Fibroblast of pulmonary artery (primary cell): ENCODE measurements at regions not wholly inside any gene's neighbourhood (a gene's known extent, or its start where the extent isn't known, plus 50 kb on each side); places are given as distances from the start of the nearest gene placed in this dataset.
"Not testable (repeated sequence)": the region's sequence is repeated elsewhere in the genome, so short reads cannot be mapped to it uniquely, and the experiment has no call there.

Source experiments
- DNase-seq: peaks from one replicate; pipeline ENCODE4 v3.0.0-alpha.2; 2010; ENCODE audit warnings: low read depth
- H3K4me3 ChIP-seq: replicated peaks from 2 replicates; pipeline ENCODE4 v1.5.1; 2011; ENCODE audit warnings: low read depth, mild to moderate bottlenecking, control low read depth, low read length, moderate library complexity
- CTCF ChIP-seq: IDR thresholded peaks from 2 replicates; pipeline ENCODE4 v1.5.1; 2011; ENCODE audit warnings: mild to moderate bottlenecking, control low read depth, low read length, inconsistent platforms; ENCODE audit errors: missing control alignments

GRCh38 chr11:97611345-97611744, 1221.5 kb downstream of the JRKL start:
- H3K4me3 ChIP-seq, result no peak overlapping the region
- TF ChIP-seq CTCF, result no peak
- no peak for DNase-seq

- DNase-seq, result peak; percentile 86
- TF ChIP-seq CTCF, result no peak
These were observed 1224.8 kb downstream of the JRKL start for GRCh38 chr11:97614606-97615005.

GRCh38 chr11:97615546-97615945, 1225.7 kb downstream of the JRKL start:
- no peak overlapping the region for H3K4me3 ChIP-seq
- peak; percentile 70 for DNase-seq
- no peak for TF ChIP-seq CTCF

More at GRCh38 chr11:97614606-97615005, 1224.8 kb downstream of the JRKL start:
- no peak overlapping the region for H3K4me3 ChIP-seq

- TF ChIP-seq CTCF, result no peak
- DNase-seq, result no peak
- no peak overlapping the region for H3K4me3 ChIP-seq
These were observed 1227.2 kb downstream of the JRKL start for GRCh38 chr11:97617031-97617430.

- no peak for TF ChIP-seq CTCF
- H3K4me3 ChIP-seq, result no peak overlapping the region
- no peak for DNase-seq
These were observed 1230.2 kb downstream of the JRKL start for GRCh38 chr11:97620007-97620406.

- no peak for DNase-seq
- no peak overlapping the region for H3K4me3 ChIP-seq
- TF ChIP-seq CTCF, result no peak
These were observed 1231.5 kb downstream of the JRKL start for GRCh38 chr11:97621282-97621681.

- no peak for TF ChIP-seq CTCF
- peak; percentile 55 for DNase-seq
- H3K4me3 ChIP-seq, result no peak overlapping the region
These were observed 1233.0 kb downstream of the JRKL start for GRCh38 chr11:97622795-97623194.

- DNase-seq, H3K4me3 ChIP-seq: not testable (repeated sequence)
These were observed 1246.9 kb downstream of the JRKL start for GRCh38 chr11:97636741-97637140.
